ENCODE measurements at regions not wholly inside any gene's neighbourhood (a gene's known extent, or its start where the extent isn't known, plus 50 kb on each side); places are given as distances from the start of the nearest gene placed in this dataset.
A peak's percentile ranks its signal among the peaks of the same experiment; 100 is the strongest.

DNA sequence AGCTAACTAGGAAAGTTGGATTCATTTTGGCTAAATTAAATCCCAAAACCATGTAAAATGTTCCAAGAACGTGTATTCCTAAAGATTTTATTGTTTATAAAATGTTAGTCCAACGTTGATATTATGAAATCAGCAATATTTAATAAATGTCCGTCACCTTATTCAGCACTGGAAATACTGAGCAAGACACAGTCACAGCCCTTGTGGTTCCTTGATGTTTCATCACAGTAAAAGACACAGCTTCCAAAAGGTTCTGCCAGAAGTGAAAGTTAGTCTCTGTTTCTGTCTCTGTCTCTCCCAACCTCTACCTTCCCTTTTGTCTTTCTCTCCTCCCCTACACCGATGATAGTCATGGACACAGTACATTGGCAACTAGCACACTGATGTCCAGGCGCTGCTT, 82.2 kb upstream of the BOC start:
- no peaks in the 10 kb centered on the region for H3K27me3 ChIP-seq
- no peaks in the 10 kb centered on the region for H3K36me3 ChIP-seq
- no peak for DNase-seq (ENCODE audit: low read depth in 1 of 2, low spot score in 1 of 2)
- no peaks in the 10 kb centered on the region for H3K9me3 ChIP-seq (ENCODE audit: low read depth)
- no peak overlapping the region for H3K4me3 ChIP-seq
- H3K4me1 ChIP-seq (ENCODE audit: low read depth), result no peaks in the 10 kb centered on the region
- H3K27ac ChIP-seq, result no peak overlapping the region
- no peak for TF ChIP-seq CTCF (IDR thresholded peaks at IDR 0.05; ENCODE audit: low read depth, low read length)

DNA sequence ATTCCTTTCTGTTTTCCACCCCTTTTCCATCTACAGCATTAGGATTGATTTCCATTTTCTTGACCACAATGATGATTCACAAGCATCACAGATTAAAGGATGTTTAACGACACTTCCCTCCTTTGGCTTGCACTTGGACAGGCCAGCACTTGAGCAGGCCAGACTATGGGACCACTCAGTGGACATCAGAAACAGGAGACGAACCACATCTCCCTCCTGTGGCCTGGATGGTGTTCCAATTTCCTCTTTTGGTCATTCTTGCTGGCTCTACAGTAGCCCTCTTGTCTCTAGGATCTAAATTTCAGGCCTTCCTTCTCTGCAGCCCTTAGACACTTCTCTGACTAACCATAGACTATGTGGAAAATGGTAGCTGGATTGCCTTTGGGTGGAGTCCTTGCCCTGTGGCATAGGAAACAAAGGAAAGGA, 78.8 kb upstream of the BOC start:
- Histone ChIP-seq H3K4me1 (ENCODE audit: low read depth) (no peaks in the 10 kb centered on the region), H3K27me3 (no peaks in the 10 kb centered on the region), H3K36me3 (no peaks in the 10 kb centered on the region), H3K27ac (no peak overlapping the region), H3K4me3 (no peak overlapping the region), H3K9me3 (ENCODE audit: low read depth) (no peaks in the 10 kb centered on the region)
- no peak for TF ChIP-seq CTCF (IDR thresholded peaks at IDR 0.05; ENCODE audit: low read depth, low read length)
- DNase-seq (ENCODE audit: low read depth in 1 of 2, low spot score in 1 of 2), result peak in 1 of 2 donors; percentile 43

- H3K9me3 ChIP-seq (ENCODE audit: low read depth), result no peaks in the 10 kb centered on the region
- no peaks in the 10 kb centered on the region for H3K27me3 ChIP-seq
- H3K4me1 ChIP-seq (ENCODE audit: low read depth), result no peaks in the 10 kb centered on the region
- TF ChIP-seq CTCF (IDR thresholded peaks at IDR 0.05; ENCODE audit: low read depth, low read length), result no peak
- no peaks in the 10 kb centered on the region for H3K36me3 ChIP-seq
- H3K4me3 ChIP-seq, result no peak overlapping the region
- DNase-seq (ENCODE audit: low read depth in 1 of 2, low spot score in 1 of 2), result no peak
- no peak overlapping the region for H3K27ac ChIP-seq
Observed at GRCh38 chr3:113133140-113133539, 78.2 kb upstream of the BOC start.

GRCh38 chr3:113136071-113136470, 75.3 kb upstream of the BOC start:
- no peak overlapping the region for H3K27ac ChIP-seq
- no peak overlapping the region for H3K4me3 ChIP-seq
- peak; percentile 21 to 63 for DNase-seq (ENCODE audit: low read depth in 1 of 2, low spot score in 1 of 2)
- TF ChIP-seq CTCF (IDR thresholded peaks at IDR 0.05; ENCODE audit: low read depth, low read length), result peak; percentile 46
- no peaks in the 10 kb centered on the region for H3K9me3 ChIP-seq (ENCODE audit: low read depth)
- no peaks in the 10 kb centered on the region for H3K36me3 ChIP-seq
- no peaks in the 10 kb centered on the region for H3K27me3 ChIP-seq
- H3K4me1 ChIP-seq (ENCODE audit: low read depth), result no peaks in the 10 kb centered on the region

GRCh38 chr3:113136544-113136943, 74.8 kb upstream of the BOC start:
- no peaks in the 10 kb centered on the region for H3K9me3 ChIP-seq (ENCODE audit: low read depth)
- no peaks in the 10 kb centered on the region for H3K4me1 ChIP-seq (ENCODE audit: low read depth)
- no peak for TF ChIP-seq CTCF (IDR thresholded peaks at IDR 0.05; ENCODE audit: low read depth, low read length)
- H3K4me3 ChIP-seq, result no peak overlapping the region
- H3K27me3 ChIP-seq, result no peaks in the 10 kb centered on the region
- no peak for DNase-seq (ENCODE audit: low read depth in 1 of 2, low spot score in 1 of 2)
- no peaks in the 10 kb centered on the region for H3K36me3 ChIP-seq
- H3K27ac ChIP-seq, result no peak overlapping the region

All from cardiac muscle cell (in vitro differentiated cells and primary cell).